GM21515 (cell line): ENCODE measurements at regions not wholly inside any gene's neighbourhood (a gene's known extent, or its start where the extent isn't known, plus 50 kb on each side); places are given as distances from the start of the nearest gene placed in this dataset.
"Not testable (repeated sequence)": the region's sequence is repeated elsewhere in the genome, so short reads cannot be mapped to it uniquely, and the experiment has no call there.

Experiments
- ATAC-seq: cut with Tn5 transposase; IDR thresholded peaks from one replicate; pipeline ENCODE4 v1.9.1; 2021; ENCODE audit not compliant: unreplicated experiment

GRCh38 chr3:164470471-164470870, 607.8 kb downstream of the SI start:
- no peak for ATAC-seq

GRCh38 chr3:164468055-164468454, 610.2 kb downstream of the SI start:
- ATAC-seq = no peak

- no peak for ATAC-seq
These were observed 611.3 kb downstream of the SI start for GRCh38 chr3:164467007-164467406.

GRCh38 chr3:164465172-164465571, 613.1 kb downstream of the SI start:
- no peak for ATAC-seq

GRCh38 chr3:164460851-164461250, 617.4 kb downstream of the SI start:
- ATAC-seq = no peak

GRCh38 chr3:164459521-164460151, 618.7 kb downstream of the SI start:
- ATAC-seq = no peak

- ATAC-seq = no peak
These were observed 619.3 kb downstream of the SI start for GRCh38 chr3:164458986-164459385.

- no peak for ATAC-seq
These were observed 624.6 kb downstream of the SI start for GRCh38 chr3:164453714-164454113.

- ATAC-seq = no peak
These were observed 625.6 kb downstream of the SI start for GRCh38 chr3:164452707-164453106.

- ATAC-seq = no peak
These were observed 627.0 kb downstream of the SI start for GRCh38 chr3:164451072-164451910.

GRCh38 chr3:164450276-164450905, 627.9 kb downstream of the SI start:
- ATAC-seq = no peak

- no peak for ATAC-seq
These were observed 659.1 kb downstream of the SI start for GRCh38 chr3:164419220-164419619.

- ATAC-seq = no peak
These were observed 659.9 kb downstream of the SI start for GRCh38 chr3:164418414-164418813.

GRCh38 chr3:164417955-164418354, 660.3 kb downstream of the SI start:
- no peak for ATAC-seq

GRCh38 chr3:164416491-164417222, 661.6 kb downstream of the SI start:
- ATAC-seq = no peak

GRCh38 chr3:164408326-164408725, 670.0 kb downstream of the SI start:
- ATAC-seq = no peak

GRCh38 chr3:164407111-164407510, 671.2 kb downstream of the SI start:
- ATAC-seq = no peak

GRCh38 chr3:164406281-164406680, 672.0 kb downstream of the SI start:
- no peak for ATAC-seq

GRCh38 chr3:164401923-164402322, 676.4 kb downstream of the SI start:
- no peak for ATAC-seq

- not testable (repeated sequence) for ATAC-seq
These were observed 676.9 kb downstream of the SI start for GRCh38 chr3:164401440-164401839.

GRCh38 chr3:164397462-164397861, 680.8 kb downstream of the SI start:
- ATAC-seq = no peak
